NCI-H2171 (cell line): ENCODE measurements at regions not wholly inside any gene's neighbourhood (a gene's known extent, or its start where the extent isn't known, plus 50 kb on each side); places are given as distances from the start of the nearest gene placed in this dataset.

Experiments
- DNase-seq: peaks from one replicate; lab custom pipeline; 2025; lab: John Stamatoyannopoulos, UW

- peak; percentile 28 for DNase-seq
Measured at GRCh38 chr19:46546194-46546896, 50.7 kb upstream of the PNMA8B start.

GRCh38 chr19:46550684-46551083 lies 50.4 kb upstream of the CALM3 start:
- DNase-seq: no peak

- no peak for DNase-seq
Measured at GRCh38 chr19:46551164-46551563, 50.0 kb upstream of the CALM3 start.
